HG03460 (cell line): ENCODE measurements at regions not wholly inside any gene's neighbourhood (a gene's known extent, or its start where the extent isn't known, plus 50 kb on each side); places are given as distances from the start of the nearest gene placed in this dataset.

Source experiments
- ATAC-seq: cut with Tn5 transposase; IDR thresholded peaks from one replicate; pipeline ENCODE4 v1.9.1; 2021; ENCODE audit not compliant: unreplicated experiment

- ATAC-seq, result no peak
Measured at GRCh38 chr2:198259496-198259895, 455.1 kb downstream of the PLCL1 start.

DNA sequence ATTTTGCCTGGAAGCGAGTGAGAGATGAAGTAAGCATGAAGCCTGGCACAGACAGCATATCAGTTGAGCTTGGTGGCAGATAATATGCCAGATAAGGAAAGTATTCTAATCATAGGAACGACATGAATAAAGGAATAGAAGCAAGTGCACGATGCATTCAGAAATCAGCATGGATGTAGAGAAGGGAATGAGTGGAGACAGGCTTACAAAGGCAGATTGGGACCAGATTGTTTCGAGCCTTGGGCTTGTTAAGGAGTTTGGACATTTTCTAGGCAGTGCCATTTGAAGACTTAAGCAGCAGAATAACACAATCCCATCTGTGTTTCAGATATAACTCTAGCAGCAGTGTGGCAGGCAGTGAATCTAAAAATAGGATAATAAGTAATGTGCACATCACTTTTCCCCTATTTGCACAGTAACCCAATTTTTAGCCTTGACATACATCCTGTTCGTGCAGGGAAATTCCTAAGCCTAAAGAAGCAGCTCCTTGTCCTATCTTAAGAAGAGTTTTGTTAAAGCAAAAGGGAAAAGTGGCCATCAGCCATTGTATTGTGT lies 450.2 kb downstream of the PLCL1 start:
- ATAC-seq, result no peak

- no peak for ATAC-seq
Measured at GRCh38 chr2:198253995-198254394, 449.6 kb downstream of the PLCL1 start.

DNA sequence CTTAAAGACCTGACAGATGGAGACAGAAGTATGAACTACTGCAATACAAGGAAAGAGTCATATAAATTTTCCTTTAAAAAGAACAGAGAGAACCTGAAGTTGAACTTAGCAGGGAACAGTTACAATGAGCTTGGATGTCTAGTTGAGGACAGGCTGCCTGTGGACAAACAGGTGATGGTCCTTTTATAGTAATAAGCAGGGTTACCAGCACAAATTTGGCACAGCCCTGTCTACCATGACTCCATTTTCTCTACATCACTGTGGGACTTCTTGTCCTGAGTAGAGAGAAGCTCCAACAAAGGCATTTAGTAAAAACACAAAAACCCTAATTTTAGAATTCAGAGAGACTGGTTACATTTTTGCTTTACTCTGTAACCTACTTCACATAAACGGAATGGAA lies 448.1 kb downstream of the PLCL1 start:
- ATAC-seq, result no peak

GRCh38 chr2:198242093-198242492 lies 437.7 kb downstream of the PLCL1 start:
- ATAC-seq, result no peak

DNA sequence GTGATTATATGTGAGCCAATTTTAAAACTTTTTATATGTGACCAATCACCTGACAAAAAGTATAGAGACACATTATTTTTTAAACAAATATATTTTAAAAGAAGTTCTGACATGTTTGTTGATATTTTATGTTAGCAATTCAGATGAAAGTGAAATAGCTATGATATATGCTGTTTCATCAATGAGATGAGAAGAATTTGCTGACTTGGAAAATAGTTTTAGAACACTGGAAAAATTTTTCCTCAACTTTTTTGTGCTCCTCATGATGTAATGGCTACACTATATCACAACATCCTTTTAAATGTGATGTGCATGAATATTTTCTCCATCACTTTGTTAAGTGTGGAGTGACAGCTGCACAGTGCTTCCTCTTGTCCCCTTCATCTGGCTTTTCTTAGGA lies 434.0 kb downstream of the PLCL1 start:
- no peak for ATAC-seq

DNA sequence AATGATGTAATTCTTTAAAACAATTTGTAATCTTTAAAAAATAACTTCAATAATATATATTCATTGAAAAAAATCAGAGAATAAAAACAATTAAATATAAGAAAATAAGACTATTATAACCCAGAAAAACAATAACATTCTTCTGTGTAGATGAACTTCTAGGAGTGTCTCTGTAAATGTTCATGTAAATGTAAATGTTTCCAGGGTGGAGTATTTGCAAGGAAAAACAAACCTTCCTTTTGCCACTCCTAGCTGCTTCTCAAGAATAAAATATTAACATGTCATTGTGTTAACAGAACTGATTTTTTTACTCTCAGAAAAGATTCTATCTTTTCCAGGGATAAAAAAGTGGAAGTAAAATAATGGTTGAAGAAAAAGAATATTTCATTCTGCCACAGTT lies 431.9 kb downstream of the PLCL1 start:
- no peak for ATAC-seq

DNA sequence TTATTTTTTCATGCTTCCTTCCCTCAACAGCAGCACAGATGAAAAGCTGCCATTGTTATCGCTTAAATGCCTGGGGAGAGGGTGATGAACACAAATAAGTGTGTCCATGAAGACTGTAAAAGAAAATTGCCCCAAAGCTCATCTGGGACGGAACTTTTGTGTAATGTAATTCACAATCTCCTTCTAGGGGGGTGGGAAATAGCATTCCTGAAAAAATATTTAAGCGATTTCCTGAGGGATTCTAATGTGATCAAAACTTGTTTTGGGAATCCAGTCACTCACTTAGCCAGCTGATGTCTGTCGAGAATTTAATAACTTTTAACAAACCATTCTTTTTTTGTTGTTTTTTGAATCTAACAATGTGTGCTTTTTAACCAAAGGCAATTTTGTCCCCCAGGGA lies 427.9 kb downstream of the PLCL1 start:
- no peak for ATAC-seq

DNA sequence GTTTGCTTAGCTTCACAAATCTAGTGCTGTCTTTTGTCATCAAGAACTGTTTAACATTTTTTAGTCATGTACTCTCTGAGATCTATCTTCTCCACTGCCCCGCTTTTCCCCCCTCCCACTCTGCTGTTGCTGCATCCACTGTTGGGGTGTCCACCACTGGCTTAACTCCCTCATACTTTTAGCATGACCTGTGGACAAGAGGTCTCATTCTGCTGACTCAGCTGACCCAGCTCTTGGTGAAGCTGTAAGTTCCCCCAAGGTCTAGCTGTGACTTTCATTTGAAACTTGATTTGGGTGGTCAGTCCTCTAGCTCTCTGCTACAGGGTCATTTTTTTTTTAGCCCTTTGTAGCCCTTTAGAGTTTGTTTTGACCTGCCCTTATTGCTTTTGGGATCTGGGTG lies 427.2 kb downstream of the PLCL1 start:
- ATAC-seq, result no peak

- no peak for ATAC-seq
Measured at GRCh38 chr2:198220763-198221610, 416.6 kb downstream of the PLCL1 start.

DNA sequence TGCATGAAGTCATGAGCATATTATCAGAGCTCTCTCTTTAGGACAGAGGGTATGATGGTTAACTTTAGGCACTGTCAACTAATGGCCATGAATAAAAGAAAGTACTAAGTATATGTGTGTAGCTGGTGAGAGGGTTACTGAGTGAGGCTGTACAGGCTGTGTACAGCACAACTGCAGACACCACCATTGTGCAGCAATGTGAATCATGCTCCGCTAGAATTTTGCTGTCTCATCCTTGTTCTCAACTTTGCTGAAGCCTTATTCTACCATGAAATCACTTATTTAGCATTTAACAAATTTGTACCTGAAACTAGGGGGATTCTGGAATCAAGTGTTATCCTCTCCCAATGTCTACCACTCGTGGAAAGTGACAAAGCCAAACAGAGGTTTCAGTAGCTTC lies 414.9 kb downstream of the PLCL1 start:
- no peak for ATAC-seq

DNA sequence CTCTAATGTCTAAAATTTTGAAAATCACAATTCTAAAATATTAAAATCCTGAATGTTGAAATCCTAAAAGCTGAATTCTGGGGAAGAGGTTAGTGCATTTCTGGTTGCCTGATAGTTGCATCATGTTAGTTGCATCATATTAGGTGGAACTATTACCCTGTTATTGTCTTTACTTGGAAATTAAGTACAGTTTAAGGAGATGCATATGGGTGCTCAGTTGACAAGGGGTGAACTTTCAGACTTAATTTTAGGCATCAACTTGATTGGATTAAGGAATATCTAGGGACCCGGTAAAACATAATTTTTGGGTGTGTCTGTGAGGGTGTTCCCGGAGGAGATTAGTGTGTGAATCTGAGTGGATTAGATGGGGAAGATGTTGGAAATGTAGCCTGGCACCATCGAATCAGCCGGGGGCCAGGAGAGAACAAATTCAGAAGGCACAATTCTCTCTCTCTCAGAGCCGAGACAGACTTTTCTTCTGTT lies 409.8 kb downstream of the PLCL1 start:
- ATAC-seq, result no peak

DNA sequence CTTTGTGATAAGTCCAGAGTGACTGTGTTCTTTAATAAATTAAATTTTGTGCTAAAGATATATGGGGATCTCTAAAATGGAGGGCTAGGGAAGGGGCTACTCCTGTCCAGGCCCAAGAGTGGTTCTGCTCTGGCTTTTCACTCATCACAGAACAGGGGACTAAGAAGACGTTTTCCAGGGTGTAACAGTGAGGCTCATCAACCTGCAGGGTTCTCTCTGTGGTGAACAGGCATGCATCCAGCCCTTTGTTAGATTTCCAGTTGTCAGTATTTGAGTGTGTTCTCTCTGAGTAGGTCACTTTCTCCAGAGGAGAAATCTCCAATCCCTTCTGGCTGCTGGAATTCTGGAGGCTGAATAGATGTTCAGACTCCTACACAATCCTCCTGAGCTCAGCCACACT lies 408.9 kb downstream of the PLCL1 start:
- no peak for ATAC-seq

DNA sequence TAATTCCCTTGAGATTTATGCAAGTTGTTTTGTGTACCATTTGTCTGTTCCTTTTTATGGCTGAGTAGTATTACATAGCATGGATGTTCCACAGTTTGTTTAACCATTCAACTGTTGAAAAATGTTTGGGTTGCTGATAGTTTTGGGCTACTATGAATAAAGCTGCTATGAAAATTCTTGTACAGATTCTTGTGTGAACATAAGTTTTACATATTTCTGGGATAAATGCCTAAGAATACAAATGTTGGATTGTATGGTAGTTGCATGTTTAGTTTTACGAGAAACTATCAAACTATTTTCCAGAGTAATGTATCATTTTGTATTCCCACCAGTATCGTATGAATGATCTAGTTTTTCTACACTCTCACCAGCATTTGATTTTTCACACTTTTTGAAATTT lies 407.3 kb downstream of the PLCL1 start:
- ATAC-seq, result no peak

GRCh38 chr2:198203336-198204069 lies 399.1 kb downstream of the PLCL1 start:
- ATAC-seq, result no peak
